ENCODE measurements at regions not wholly inside any gene's neighbourhood (a gene's known extent, or its start where the extent isn't known, plus 50 kb on each side); places are given as distances from the start of the nearest gene placed in this dataset.

DNA sequence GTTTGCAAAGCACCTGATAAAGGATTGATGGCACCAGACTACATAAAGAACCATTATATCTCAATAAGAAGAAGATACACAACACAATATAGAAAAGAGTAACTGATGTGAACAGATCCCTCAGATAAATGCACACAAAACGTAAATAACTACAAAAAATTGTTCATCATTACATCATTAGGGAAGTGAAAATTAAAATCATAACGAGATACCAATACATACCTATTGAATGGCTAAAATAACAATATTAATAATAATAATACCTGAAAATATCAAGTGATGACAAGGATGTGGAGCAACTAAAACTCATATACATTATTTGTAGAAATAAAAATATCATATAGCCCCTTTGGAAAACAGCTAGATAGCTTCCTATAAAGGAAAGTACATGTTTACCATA, 469.5 kb downstream of the DMRTA1 start:
- TF ChIP-seq, protein P1, sequence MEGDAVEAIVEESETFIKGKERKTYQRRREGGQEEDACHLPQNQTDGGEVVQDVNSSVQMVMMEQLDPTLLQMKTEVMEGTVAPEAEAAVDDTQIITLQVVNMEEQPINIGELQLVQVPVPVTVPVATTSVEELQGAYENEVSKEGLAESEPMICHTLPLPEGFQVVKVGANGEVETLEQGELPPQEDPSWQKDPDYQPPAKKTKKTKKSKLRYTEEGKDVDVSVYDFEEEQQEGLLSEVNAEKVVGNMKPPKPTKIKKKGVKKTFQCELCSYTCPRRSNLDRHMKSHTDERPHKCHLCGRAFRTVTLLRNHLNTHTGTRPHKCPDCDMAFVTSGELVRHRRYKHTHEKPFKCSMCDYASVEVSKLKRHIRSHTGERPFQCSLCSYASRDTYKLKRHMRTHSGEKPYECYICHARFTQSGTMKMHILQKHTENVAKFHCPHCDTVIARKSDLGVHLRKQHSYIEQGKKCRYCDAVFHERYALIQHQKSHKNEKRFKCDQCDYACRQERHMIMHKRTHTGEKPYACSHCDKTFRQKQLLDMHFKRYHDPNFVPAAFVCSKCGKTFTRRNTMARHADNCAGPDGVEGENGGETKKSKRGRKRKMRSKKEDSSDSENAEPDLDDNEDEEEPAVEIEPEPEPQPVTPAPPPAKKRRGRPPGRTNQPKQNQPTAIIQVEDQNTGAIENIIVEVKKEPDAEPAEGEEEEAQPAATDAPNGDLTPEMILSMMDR (IDR thresholded peaks at IDR 0.05): no peak
- TF ChIP-seq ZFX (IDR thresholded peaks at IDR 0.05; ENCODE audit: borderline replicate concordance): no peak
- no peak overlapping the region for H3K27ac ChIP-seq

DNA sequence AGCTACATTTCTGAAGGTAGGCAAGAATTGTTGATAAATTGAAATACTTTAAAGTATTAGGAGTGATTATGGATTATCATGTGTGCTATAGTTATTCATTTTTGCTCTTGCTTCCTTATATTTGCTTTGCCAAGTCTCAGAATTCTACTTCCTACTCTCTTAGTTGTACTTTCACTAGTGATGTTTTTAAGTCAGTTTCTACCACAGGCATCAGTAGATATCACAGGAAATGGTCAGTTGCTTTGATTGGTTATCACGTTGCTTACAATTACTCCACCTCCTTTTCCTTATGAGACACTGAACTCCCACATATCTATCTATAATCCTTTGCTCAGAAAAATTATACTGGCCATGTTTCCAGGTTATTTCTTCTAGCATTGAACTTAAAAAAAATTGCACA, 472.8 kb downstream of the DMRTA1 start:
- H3K27ac ChIP-seq: no peak overlapping the region
- TF ChIP-seq, protein P1 (IDR thresholded peaks at IDR 0.05): no peak
- TF ChIP-seq ZFX (IDR thresholded peaks at IDR 0.05; ENCODE audit: borderline replicate concordance): no peak

DNA sequence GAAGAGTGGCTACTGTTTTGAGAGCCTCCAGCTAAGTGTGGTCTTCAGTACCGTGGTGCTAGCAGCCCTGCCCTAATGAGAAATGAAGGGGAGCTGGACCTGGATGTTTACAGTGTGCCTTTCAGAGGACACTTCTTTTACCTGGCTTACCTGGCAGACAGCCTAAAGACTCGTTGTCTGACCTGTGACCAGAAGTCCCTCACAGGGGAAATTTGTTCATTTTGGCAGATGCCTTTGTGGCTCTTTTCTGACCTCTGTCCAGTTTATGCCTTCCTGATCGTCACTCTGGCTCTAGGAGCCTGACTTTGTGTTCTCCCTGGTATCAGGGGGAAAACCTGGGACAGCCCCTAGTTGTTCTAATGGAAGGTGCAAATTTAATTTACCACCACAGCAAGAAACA, 475.1 kb downstream of the DMRTA1 start:
- no peak overlapping the region for H3K27ac ChIP-seq
- TF ChIP-seq ZFX (IDR thresholded peaks at IDR 0.05; ENCODE audit: borderline replicate concordance): no peak
- TF ChIP-seq, protein P1 (IDR thresholded peaks at IDR 0.05): no peak

DNA sequence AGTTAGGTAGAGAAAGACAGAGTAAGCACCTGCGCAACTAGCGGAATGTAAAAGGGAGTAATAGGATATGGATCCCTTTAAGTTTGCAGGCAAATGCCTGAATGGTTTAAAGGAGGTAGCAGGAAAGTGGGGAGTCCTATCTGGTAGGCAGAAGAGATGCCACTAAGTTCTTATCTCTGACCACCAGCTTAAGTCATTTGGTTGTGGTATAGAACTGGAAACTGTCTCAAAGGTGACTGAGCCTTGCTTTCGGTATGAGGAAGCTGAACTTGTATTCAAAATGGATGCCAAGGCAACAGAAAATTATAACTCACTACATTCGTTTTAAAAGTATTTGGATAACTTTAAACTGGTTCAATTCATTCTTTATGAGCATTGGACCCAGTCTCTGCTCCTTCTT, 475.6 kb downstream of the DMRTA1 start:
- H3K27ac ChIP-seq: no peak overlapping the region
- TF ChIP-seq, protein P1 (IDR thresholded peaks at IDR 0.05): no peak
- no peak for TF ChIP-seq ZFX (IDR thresholded peaks at IDR 0.05; ENCODE audit: borderline replicate concordance)

DNA sequence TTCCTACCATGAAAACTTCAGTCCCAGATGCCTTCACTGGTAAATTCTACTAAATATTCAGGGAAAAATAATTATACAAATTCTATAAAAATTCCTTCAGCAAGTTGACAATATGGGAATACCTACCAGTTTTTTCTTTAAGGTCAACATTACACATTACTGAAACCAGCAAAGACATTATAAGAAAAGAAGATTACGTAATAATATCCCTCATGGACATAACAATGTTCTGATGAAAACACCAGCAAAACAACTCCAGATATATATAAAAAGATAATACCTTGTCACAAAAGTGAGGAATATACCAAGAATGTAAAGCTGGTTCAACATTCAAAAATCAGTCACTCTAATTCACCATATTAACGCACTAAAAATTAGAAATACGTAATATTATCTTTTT, 507.9 kb downstream of the DMRTA1 start:
- H3K27ac ChIP-seq: peak overlapping the region; percentile 63
- TF ChIP-seq, protein P1 (IDR thresholded peaks at IDR 0.05): no peak
- TF ChIP-seq ZFX (IDR thresholded peaks at IDR 0.05; ENCODE audit: borderline replicate concordance): no peak

DNA sequence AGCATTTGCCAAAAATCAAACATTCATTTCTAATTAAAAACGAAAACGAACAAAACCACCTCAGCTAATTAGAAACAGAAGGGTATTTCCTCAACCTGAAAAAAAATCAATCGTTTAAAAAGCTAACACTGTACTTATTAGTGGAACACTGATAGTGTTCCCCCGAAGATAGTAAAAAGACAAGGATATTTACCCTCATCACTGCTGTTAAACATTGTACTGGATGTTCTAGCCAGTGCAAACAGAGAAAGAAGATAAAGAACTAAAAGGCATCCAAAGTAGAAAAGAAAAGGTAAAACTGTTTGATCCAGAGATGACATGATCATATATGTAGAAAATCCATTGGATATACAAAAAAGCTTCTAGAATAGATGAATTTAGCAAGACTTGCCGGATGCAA, 508.3 kb downstream of the DMRTA1 start:
- TF ChIP-seq, protein P1 (IDR thresholded peaks at IDR 0.05): no peak
- no peak for TF ChIP-seq ZFX (IDR thresholded peaks at IDR 0.05; ENCODE audit: borderline replicate concordance)
- peak overlapping the region; percentile 63 for H3K27ac ChIP-seq

DNA sequence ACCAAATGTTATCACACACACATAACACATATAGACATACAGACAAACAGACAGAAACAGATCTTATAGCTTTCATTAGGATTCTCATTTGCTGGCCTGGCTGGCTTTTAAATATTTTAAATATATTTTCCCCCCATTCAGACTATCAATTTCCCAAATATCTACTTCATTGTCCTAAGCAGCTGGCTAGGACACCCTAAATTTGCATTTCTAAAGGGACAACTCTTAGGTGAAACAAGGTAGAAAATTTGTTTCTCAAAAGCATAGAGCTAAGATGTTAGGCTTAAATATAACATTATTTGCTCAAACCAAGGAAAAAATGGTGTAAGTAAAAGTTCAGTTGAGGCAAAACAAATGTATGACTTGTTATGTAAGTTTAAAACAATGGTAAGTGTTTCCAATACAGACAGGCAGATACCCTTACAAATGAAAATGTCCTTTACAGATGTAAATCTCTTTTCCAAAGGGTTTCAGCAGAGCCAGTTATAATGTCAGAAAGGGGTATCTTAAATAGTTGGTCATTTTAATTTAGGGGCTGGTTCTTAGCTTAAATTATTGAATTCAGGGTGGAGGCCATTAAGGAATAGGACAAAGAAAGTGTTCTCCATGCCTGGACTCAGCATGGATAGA, 522.8 kb downstream of the DMRTA1 start:
- no peak overlapping the region for H3K27ac ChIP-seq
- TF ChIP-seq, protein P1 (IDR thresholded peaks at IDR 0.05): no peak
- TF ChIP-seq ZFX (IDR thresholded peaks at IDR 0.05; ENCODE audit: borderline replicate concordance): no peak
